Keratinocyte (primary cell): ENCODE measurements at regions not wholly inside any gene's neighbourhood (a gene's known extent, or its start where the extent isn't known, plus 50 kb on each side); places are given as distances from the start of the nearest gene placed in this dataset.

Experiments
- EZH2 ChIP-seq: IDR thresholded peaks from one replicate; pipeline ENCODE4 v1.6.1; 2012; ENCODE audit warnings: inconsistent platforms, mild to moderate bottlenecking, low read length, moderate library complexity
- TF ChIP-seq, protein P1 (sequence below), 3 experiments: IDR thresholded peaks in 1 of 3; conservative IDR thresholded peaks in 1 of 3; optimal IDR thresholded peaks in 1 of 3; 2 replicates in 2 of 3; 3 replicates in 1 of 3; pipeline versions ENCODE3 to v1.5.1; 2011; ENCODE audit warnings: low read length in 3 of 3, mild to moderate bottlenecking in 3 of 3, moderate library complexity in 2 of 3, control low read depth in 1 of 3, inconsistent platforms in 1 of 3; ENCODE audit not compliant: insufficient read depth in 2 of 3; ENCODE audit errors: extremely low read depth in 1 of 3

DNA sequence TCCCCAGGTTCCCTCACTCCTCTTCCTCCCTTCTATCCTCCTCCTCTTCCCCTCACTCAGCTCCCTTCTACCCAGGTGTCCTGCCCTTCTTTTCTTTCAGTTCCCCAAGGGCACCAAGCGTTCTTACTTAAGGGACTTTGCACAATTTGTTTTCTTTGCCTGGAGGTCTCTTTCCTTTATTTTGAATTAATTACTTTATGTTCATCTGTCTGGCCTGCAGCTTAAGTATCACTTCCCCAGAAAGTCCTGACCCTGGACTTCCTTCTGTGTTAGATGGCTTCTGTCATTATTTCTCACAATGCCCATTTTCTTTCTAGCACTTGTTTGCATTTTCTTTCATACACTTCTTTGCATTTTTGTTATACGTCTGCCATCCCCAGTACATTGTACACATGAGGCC lies 350.6 kb downstream of the SH3GL2 start:
- TF ChIP-seq, protein P1, sequence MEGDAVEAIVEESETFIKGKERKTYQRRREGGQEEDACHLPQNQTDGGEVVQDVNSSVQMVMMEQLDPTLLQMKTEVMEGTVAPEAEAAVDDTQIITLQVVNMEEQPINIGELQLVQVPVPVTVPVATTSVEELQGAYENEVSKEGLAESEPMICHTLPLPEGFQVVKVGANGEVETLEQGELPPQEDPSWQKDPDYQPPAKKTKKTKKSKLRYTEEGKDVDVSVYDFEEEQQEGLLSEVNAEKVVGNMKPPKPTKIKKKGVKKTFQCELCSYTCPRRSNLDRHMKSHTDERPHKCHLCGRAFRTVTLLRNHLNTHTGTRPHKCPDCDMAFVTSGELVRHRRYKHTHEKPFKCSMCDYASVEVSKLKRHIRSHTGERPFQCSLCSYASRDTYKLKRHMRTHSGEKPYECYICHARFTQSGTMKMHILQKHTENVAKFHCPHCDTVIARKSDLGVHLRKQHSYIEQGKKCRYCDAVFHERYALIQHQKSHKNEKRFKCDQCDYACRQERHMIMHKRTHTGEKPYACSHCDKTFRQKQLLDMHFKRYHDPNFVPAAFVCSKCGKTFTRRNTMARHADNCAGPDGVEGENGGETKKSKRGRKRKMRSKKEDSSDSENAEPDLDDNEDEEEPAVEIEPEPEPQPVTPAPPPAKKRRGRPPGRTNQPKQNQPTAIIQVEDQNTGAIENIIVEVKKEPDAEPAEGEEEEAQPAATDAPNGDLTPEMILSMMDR (optimal IDR thresholded peaks at IDR 0.05 in 1 of 3, IDR thresholded peaks at IDR 0.05 in 1 of 3, conservative IDR thresholded peaks at IDR 0.05 in 1 of 3; ENCODE audit: extremely low read depth in 1 of 3, insufficient read depth in 2 of 3, low read length in 3 of 3) = no peak
- TF ChIP-seq EZH2 = no peak
